HepG2 (cell line): ENCODE measurements at regions not wholly inside any gene's neighbourhood (a gene's known extent, or its start where the extent isn't known, plus 50 kb on each side); places are given as distances from the start of the nearest gene placed in this dataset.

Source experiments
- MEIS1 ChIP-seq: sonication (generic); formaldehyde crosslinking; IDR thresholded peaks from 2 replicates; pipeline ENCODE4 v1.9.0; 2021; ENCODE audit warnings: mild to moderate bottlenecking, missing genetic modification reagents, moderate library complexity, borderline replicate concordance
- PCBP2 ChIP-seq: fragments of 200-400 bp; formaldehyde crosslinking; optimal IDR thresholded peaks from 2 replicates; pipeline ENCODE3; 2018; ENCODE audit warnings: low read length, low read depth; ENCODE audit not compliant: poor library complexity, severe bottlenecking
- RAD51 ChIP-seq: fragments of 450-650 bp; IDR thresholded peaks from 2 replicates; pipeline ENCODE4 v1.6.1; 2016; ENCODE audit warnings: borderline replicate concordance

GRCh38 chr1:201705389-201705788, 123.6 kb upstream of the IPO9 start:
- TF ChIP-seq RAD51, result no peak
- no peak for TF ChIP-seq MEIS1 (CRISPR knock-in tag)
- TF ChIP-seq PCBP2, result no peak
